HG03442 (cell line): ENCODE measurements at regions not wholly inside any gene's neighbourhood (a gene's known extent, or its start where the extent isn't known, plus 50 kb on each side); places are given as distances from the start of the nearest gene placed in this dataset.
"Not testable (repeated sequence)": the region's sequence is repeated elsewhere in the genome, so short reads cannot be mapped to it uniquely, and the experiment has no call there.

Source experiments
- ATAC-seq: cut with Tn5 transposase; IDR thresholded peaks from one replicate; pipeline ENCODE4 v1.9.1; 2021; ENCODE audit warnings: mild to moderate bottlenecking, moderate library complexity; ENCODE audit not compliant: unreplicated experiment

DNA sequence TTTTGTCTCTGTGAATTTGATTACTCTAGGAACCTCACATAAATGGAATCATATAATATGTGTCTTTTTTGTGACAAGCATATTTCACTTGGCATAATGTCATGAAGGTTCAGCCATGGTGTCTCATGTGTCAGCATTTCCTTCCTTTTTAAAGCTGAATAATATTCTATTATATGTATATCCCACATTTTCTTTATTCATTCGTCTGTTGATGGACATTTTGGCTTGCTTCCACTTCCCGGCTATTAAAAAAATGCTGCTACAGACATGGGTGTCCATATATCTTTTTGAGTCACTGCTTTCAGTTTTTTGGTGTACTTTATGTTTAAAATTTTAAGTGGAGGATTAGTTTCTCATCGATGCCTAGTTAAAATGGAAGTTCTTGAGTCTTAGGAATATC is 59.8 kb upstream of the C5orf63 start:
- no peak for ATAC-seq

DNA sequence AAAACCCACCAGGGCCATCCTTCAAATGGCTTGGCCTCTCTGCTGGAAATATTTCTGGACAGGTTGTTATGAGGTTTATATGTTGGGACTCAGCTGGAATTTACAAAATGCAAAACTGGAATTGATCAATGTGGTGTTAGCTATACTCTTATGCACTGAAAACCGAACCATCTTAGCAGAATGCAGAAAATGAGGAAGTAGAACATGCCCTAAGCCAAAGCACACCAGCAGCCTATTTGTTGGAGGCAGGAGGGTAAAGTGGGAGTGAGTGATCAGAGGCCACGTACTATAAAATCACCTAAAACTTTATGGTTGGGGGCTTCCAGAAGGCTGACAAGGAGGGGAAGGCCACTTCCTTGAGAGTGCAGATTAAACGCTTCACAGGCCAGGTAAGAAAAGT is 63.6 kb upstream of the C5orf63 start:
- no peak for ATAC-seq

- ATAC-seq = no peak
Measured at GRCh38 chr5:127143722-127144121, 70.4 kb upstream of the C5orf63 start.

GRCh38 chr5:127153031-127153430 is 79.7 kb upstream of the C5orf63 start:
- ATAC-seq = no peak

DNA sequence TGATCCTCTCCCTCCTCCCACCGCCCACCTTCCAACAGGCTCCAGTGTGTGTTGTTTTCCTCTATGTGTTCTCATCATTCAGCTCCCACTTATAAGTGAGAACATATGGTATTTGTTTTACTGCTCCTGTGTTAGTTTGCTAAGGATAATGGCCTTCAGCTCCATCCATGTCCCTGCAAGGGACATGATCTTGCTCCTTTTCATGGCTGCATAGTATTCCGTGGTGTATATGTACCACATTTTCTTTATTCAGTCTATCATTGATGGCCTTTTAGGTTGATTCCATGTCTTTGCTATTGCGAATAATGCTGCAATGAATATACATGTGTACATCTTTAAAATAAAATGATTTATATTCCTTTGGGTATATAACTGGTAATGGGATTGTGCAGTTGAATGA is 80.2 kb upstream of the C5orf63 start:
- no peak for ATAC-seq

DNA sequence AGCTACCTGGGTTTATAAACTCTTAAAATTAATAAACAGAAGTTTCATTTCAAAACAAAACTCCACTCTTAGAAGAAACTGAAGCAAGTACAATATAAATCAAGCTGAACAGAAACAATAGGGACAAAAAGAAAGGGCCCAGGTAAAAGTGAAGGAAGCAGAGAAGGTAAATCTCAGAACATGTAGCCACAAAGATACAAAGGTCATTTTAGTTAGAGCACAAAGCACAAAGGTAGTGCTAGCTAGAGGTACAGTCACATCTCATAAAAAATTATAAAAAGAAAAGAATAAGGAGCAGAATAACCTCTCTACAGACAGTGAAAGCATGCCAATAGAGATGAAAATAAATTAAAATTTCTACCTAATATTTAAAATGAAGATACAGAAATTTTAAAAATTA is 90.4 kb upstream of the C5orf63 start:
- no peak for ATAC-seq

GRCh38 chr5:127170918-127171600 is 97.8 kb upstream of the C5orf63 start:
- ATAC-seq = no peak

DNA sequence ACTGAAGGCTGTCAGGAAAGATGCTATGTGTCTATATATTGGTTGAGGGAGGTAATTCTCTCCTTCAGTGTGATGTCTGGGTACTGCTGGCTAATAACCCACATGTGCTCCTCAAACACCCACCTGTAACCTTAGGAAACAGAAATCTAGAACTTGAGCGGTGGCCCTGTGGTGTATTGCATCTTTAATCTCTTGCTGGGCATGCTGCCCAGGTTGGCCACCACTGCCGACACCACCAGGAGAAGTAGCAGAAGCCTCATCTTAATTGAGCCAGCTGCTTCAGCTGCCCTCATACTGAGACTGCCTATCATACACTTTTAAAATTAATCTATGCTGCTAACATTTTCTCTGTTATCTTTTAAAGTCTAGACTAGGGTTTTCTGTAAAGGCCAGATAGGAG is 103.5 kb upstream of the C5orf63 start:
- ATAC-seq = no peak

GRCh38 chr5:127182631-127183030 is 108.0 kb upstream of the MEGF10 start:
- not testable (repeated sequence) for ATAC-seq

GRCh38 chr5:127183332-127183731 is 107.3 kb upstream of the MEGF10 start:
- ATAC-seq = no peak

- ATAC-seq = no peak
Measured at GRCh38 chr5:127184851-127185250, 105.7 kb upstream of the MEGF10 start.

DNA sequence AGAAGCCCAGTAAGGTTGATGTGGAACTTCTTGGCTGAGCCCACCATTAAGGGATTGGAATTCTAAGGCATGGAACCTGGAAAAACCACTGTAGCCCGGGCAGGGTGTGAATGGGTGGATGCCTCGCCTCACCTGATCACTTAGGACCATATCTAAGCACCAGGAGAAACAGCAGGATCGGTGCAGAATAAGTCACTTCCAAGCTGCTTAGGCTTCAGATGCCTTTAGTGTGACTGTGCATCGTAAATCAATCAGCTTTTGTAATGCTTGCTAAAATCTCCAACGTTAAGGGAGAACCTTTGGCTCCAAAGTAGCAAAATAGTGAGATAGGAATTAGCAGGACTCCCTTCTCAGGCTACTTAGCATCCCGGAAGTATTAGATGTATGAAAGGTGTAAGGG is 103.9 kb upstream of the MEGF10 start:
- ATAC-seq = no peak

- no peak for ATAC-seq
Measured at GRCh38 chr5:127187706-127188105, 102.9 kb upstream of the MEGF10 start.

DNA sequence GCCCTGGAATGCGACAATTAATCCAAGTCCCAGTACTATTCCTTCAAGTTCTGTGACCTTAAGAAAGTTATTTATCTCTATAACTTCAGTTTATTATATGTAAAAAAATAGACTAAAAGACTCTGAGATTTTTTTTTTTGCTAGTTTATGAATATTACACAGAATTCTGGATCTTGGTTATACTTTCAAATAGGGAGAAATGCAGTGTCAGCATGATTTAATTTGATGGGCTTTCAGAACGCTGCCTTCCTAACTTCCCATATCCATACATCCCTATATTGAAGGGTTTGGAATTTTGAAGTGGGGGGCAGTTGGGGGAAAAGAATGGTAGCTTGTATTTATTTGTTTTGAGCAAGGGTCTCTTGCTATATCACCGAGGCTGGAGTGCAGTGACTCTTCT is 98.4 kb upstream of the MEGF10 start:
- ATAC-seq = no peak

GRCh38 chr5:127192836-127193338 is 97.7 kb upstream of the MEGF10 start:
- no peak for ATAC-seq

DNA sequence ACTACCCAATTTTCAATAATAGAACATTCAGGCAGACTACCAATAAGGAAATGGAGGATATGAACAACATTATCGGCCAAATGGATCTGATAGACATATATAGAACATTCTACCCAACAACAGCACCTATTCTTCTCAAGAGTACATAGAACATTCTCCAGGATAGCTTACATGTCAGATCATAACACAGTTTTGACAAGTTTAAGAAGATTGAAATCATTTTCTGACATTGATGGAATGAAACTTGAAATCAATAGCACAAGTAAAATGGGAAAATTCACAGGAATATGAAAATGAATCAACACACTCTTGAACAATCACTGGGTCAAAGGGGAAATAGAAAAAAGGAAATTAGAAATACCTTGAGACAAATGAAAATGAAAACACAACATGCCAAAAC is 94.6 kb upstream of the MEGF10 start:
- ATAC-seq = no peak

- ATAC-seq = not testable (repeated sequence)
Measured at GRCh38 chr5:127197402-127198167, 93.0 kb upstream of the MEGF10 start.

- not testable (repeated sequence) for ATAC-seq
Measured at GRCh38 chr5:127202738-127203137, 87.9 kb upstream of the MEGF10 start.

DNA sequence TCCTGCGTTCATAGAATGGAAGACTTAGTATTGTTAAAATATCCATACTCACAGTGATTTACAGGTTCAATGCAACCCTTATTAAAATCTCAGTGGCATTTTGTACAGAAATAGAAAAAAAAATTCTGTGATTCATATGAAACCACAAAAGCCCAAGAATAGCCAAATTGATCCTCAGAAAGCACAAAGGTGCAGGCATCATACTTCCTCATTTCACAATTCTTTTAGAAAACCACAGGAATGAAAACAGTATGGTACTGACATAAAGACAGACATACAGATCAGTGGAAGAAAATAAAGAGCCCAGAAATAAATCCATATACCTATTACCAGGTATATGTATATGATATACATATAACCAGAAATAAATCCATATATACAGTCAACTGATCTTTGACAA is 86.8 kb upstream of the MEGF10 start:
- no peak for ATAC-seq

DNA sequence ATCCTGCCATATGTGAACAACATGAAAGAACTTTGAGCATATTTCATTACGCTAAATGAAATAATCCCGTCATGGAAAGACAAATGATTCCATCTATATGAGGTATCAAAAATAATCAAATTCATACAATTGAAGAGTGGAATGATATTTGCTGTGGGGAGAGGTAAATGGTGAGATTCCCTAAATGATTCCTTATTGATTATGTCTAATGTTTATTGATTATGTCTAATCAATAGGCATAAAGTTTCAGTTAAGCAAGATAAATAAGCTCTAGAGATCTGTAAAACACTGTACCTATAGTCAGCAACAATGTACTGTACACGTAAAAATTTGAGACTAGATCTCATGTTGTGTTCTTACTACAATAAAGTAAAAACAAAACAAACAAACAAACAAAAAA is 85.4 kb upstream of the MEGF10 start:
- ATAC-seq = no peak

DNA sequence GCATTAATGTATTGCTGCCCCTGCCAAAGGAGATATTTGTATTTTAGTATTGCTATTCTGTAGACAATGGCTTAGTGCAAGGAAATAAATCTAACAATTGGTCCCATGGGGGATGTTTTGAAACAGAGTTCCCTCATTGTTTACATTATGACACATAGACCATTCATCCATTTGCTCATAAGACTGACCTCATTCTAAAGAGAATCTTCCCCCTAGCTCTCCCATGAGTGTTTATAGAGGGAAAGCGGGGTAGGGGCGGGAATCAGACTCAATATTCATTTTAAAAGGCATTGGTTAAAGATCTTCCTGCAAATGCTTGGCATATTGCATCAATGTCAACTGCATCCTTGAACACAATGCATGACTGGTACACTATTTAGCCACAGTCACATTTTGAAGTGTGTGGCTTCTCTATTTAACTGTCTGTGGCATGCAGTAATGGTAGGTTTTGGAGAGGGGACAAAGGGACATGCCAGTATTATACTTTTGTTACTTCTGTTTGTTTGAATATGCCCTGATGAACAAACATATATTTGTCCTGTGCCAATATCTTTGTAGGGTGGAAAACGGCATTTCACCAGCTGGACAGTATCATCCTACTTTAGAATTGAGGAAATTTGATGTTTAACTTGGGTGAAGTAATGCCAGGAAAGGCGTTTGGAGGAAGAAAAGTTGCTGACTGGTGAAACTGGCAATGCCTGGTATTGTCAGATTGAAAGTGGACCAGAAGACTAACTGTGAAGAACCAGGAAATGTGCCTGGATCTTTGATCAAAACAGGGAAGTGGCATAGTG is 84.1 kb upstream of the MEGF10 start:
- ATAC-seq = no peak

DNA sequence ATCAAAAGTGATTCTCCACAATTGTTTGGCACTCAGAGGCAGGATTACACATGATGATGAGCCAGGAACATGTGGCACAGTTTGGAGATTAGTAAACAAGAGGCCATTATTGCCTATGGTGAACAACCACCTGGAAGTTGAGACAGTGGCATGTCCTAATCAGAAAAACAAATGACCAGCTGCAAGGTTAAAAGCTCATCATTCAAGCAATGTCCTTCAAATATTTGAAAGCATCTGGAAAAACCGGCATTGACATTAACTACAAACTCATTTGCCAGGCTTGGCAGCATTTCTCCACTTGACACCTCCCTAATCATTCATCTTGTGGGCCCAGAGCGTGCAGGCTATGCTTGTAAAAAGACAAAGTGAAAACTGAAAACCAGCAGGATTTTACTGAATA is 80.6 kb upstream of the MEGF10 start:
- ATAC-seq = no peak
